ENCODE measurements at regions not wholly inside any gene's neighbourhood (a gene's known extent, or its start where the extent isn't known, plus 50 kb on each side); places are given as distances from the start of the nearest gene placed in this dataset.

GRCh38 chr11:131191606-131192005 is 178.8 kb upstream of the NTM start:
- no peak for TF ChIP-seq POLR2AphosphoS5 (IDR thresholded peaks at IDR 0.05; ENCODE audit: borderline replicate concordance, low read depth, low read length)
- TF ChIP-seq FOXP2 (optimal IDR thresholded peaks at IDR 0.05; ENCODE audit: control extremely low read depth, extremely low read length, insufficient read depth), result no peak
- TF ChIP-seq EZH2 (IDR thresholded peaks at IDR 0.05), result no peak
- DNase-seq (ENCODE audit: low read depth, low spot score), result no peak
- no peak overlapping the region for H3K27ac ChIP-seq
- no peaks in the 10 kb centered on the region for H3K9me3 ChIP-seq (ENCODE audit: low read depth, low read length)
- no peak overlapping the region for H3K9ac ChIP-seq (ENCODE audit: insufficient read length)
- H3K36me3 ChIP-seq (ENCODE audit: insufficient read depth, low read length), result no peaks in the 10 kb centered on the region
- no peak overlapping the region for H3K4me3 ChIP-seq

GRCh38 chr11:131192628-131193027 is 177.8 kb upstream of the NTM start:
- H3K4me3 ChIP-seq, result no peak overlapping the region
- no peaks in the 10 kb centered on the region for H3K9me3 ChIP-seq (ENCODE audit: low read depth, low read length)
- TF ChIP-seq POLR2AphosphoS5 (IDR thresholded peaks at IDR 0.05; ENCODE audit: borderline replicate concordance, low read depth, low read length) (no peak), FOXP2 (optimal IDR thresholded peaks at IDR 0.05; ENCODE audit: control extremely low read depth, extremely low read length, insufficient read depth) (no peak), EZH2 (IDR thresholded peaks at IDR 0.05) (no peak)
- no peak for DNase-seq (ENCODE audit: low read depth, low spot score)
- H3K36me3 ChIP-seq (ENCODE audit: insufficient read depth, low read length), result no peaks in the 10 kb centered on the region
- H3K27ac ChIP-seq, result no peak overlapping the region
- H3K9ac ChIP-seq (ENCODE audit: insufficient read length), result no peak overlapping the region

GRCh38 chr11:131193031-131193501 is 177.3 kb upstream of the NTM start:
- Histone ChIP-seq H3K27ac (no peak overlapping the region), H3K4me3 (no peak overlapping the region), H3K9me3 (ENCODE audit: low read depth, low read length) (no peaks in the 10 kb centered on the region), H3K36me3 (ENCODE audit: insufficient read depth, low read length) (no peaks in the 10 kb centered on the region), H3K9ac (ENCODE audit: insufficient read length) (no peak overlapping the region)
- no peak for DNase-seq (ENCODE audit: low read depth, low spot score)
- TF ChIP-seq FOXP2 (optimal IDR thresholded peaks at IDR 0.05; ENCODE audit: control extremely low read depth, extremely low read length, insufficient read depth) (no peak), EZH2 (IDR thresholded peaks at IDR 0.05) (no peak), POLR2AphosphoS5 (IDR thresholded peaks at IDR 0.05; ENCODE audit: borderline replicate concordance, low read depth, low read length) (no peak)

GRCh38 chr11:131194726-131195125 is 175.7 kb upstream of the NTM start:
- no peak for DNase-seq (ENCODE audit: low read depth, low spot score)
- no peaks in the 10 kb centered on the region for H3K36me3 ChIP-seq (ENCODE audit: insufficient read depth, low read length)
- no peak overlapping the region for H3K4me3 ChIP-seq
- no peak overlapping the region for H3K27ac ChIP-seq
- H3K9me3 ChIP-seq (ENCODE audit: low read depth, low read length), result no peaks in the 10 kb centered on the region
- H3K9ac ChIP-seq (ENCODE audit: insufficient read length), result no peak overlapping the region
- TF ChIP-seq POLR2AphosphoS5 (IDR thresholded peaks at IDR 0.05; ENCODE audit: borderline replicate concordance, low read depth, low read length), result no peak
- TF ChIP-seq EZH2 (IDR thresholded peaks at IDR 0.05), result no peak
- no peak for TF ChIP-seq FOXP2 (optimal IDR thresholded peaks at IDR 0.05; ENCODE audit: control extremely low read depth, extremely low read length, insufficient read depth)

- no peak overlapping the region for H3K4me3 ChIP-seq
- H3K27ac ChIP-seq, result no peak overlapping the region
- H3K36me3 ChIP-seq (ENCODE audit: insufficient read depth, low read length), result no peaks in the 10 kb centered on the region
- H3K9me3 ChIP-seq (ENCODE audit: low read depth, low read length), result no peaks in the 10 kb centered on the region
- no peak for TF ChIP-seq EZH2 (IDR thresholded peaks at IDR 0.05)
- TF ChIP-seq POLR2AphosphoS5 (IDR thresholded peaks at IDR 0.05; ENCODE audit: borderline replicate concordance, low read depth, low read length), result no peak
- TF ChIP-seq FOXP2 (optimal IDR thresholded peaks at IDR 0.05; ENCODE audit: control extremely low read depth, extremely low read length, insufficient read depth), result no peak
- no peak for DNase-seq (ENCODE audit: low read depth, low spot score)
- no peak overlapping the region for H3K9ac ChIP-seq (ENCODE audit: insufficient read length)
Measured at GRCh38 chr11:131195661-131196517, 174.5 kb upstream of the NTM start.

- no peak overlapping the region for H3K4me3 ChIP-seq
- no peak for DNase-seq (ENCODE audit: low read depth, low spot score)
- no peaks in the 10 kb centered on the region for H3K36me3 ChIP-seq (ENCODE audit: insufficient read depth, low read length)
- no peak overlapping the region for H3K27ac ChIP-seq
- no peaks in the 10 kb centered on the region for H3K9me3 ChIP-seq (ENCODE audit: low read depth, low read length)
- H3K9ac ChIP-seq (ENCODE audit: insufficient read length), result no peak overlapping the region
- TF ChIP-seq EZH2 (IDR thresholded peaks at IDR 0.05) (no peak), POLR2AphosphoS5 (IDR thresholded peaks at IDR 0.05; ENCODE audit: borderline replicate concordance, low read depth, low read length) (no peak), FOXP2 (optimal IDR thresholded peaks at IDR 0.05; ENCODE audit: control extremely low read depth, extremely low read length, insufficient read depth) (no peak)
Measured at GRCh38 chr11:131198161-131199014, 172.0 kb upstream of the NTM start.

GRCh38 chr11:131199015-131199280 is 171.5 kb upstream of the NTM start:
- H3K9me3 ChIP-seq (ENCODE audit: low read depth, low read length), result no peaks in the 10 kb centered on the region
- H3K36me3 ChIP-seq (ENCODE audit: insufficient read depth, low read length), result no peaks in the 10 kb centered on the region
- no peak for DNase-seq (ENCODE audit: low read depth, low spot score)
- TF ChIP-seq FOXP2 (optimal IDR thresholded peaks at IDR 0.05; ENCODE audit: control extremely low read depth, extremely low read length, insufficient read depth) (no peak), POLR2AphosphoS5 (IDR thresholded peaks at IDR 0.05; ENCODE audit: borderline replicate concordance, low read depth, low read length) (no peak), EZH2 (IDR thresholded peaks at IDR 0.05) (no peak)
- H3K27ac ChIP-seq, result no peak overlapping the region
- no peak overlapping the region for H3K4me3 ChIP-seq
- H3K9ac ChIP-seq (ENCODE audit: insufficient read length), result no peak overlapping the region

- no peaks in the 10 kb centered on the region for H3K9me3 ChIP-seq (ENCODE audit: low read depth, low read length)
- no peak overlapping the region for H3K27ac ChIP-seq
- H3K9ac ChIP-seq (ENCODE audit: insufficient read length), result no peak overlapping the region
- no peak overlapping the region for H3K4me3 ChIP-seq
- TF ChIP-seq EZH2 (IDR thresholded peaks at IDR 0.05) (no peak), FOXP2 (optimal IDR thresholded peaks at IDR 0.05; ENCODE audit: control extremely low read depth, extremely low read length, insufficient read depth) (no peak), POLR2AphosphoS5 (IDR thresholded peaks at IDR 0.05; ENCODE audit: borderline replicate concordance, low read depth, low read length) (no peak)
- H3K36me3 ChIP-seq (ENCODE audit: insufficient read depth, low read length), result no peaks in the 10 kb centered on the region
- DNase-seq (ENCODE audit: low read depth, low spot score), result no peak
Measured at GRCh38 chr11:131201674-131202073, 168.7 kb upstream of the NTM start.
